ENCODE measurements at regions not wholly inside any gene's neighbourhood (a gene's known extent, or its start where the extent isn't known, plus 50 kb on each side); places are given as distances from the start of the nearest gene placed in this dataset.

GRCh38 chr6:22021966-22022365, 274.9 kb downstream of the PRL start:
- H3K79me1 ChIP-seq (ENCODE audit: low read depth in 1 of 2, low read length in 2 of 2), result no peaks in the 10 kb centered on the region
- peaks cover 5% of the 10 kb centered on the region for H3K9me3 ChIP-seq (ENCODE audit: control insufficient read depth, insufficient read depth, low read length)
- H3K18ac ChIP-seq (ENCODE audit: low read depth, low read length), result no peak overlapping the region
- no peak overlapping the region for H4K5ac ChIP-seq (ENCODE audit: low read depth, low read length)
- WGBS, 2 experiments (ENCODE audit: extremely low coverage in 2 of 2, insufficient read length in 1 of 2), result no CpG with 5 or more reads among the region's 1 CpG
- no peak overlapping the region for H2AK9ac ChIP-seq (replicated peaks; ENCODE audit: low read depth, low read length, poor library complexity)
- H2AK5ac ChIP-seq (ENCODE audit: low read depth, low read length), result no peak overlapping the region
- ChIA-PET CTCF (no interaction called here), POLR2A (ENCODE audit: unreplicated experiment) (no interaction called here)
- no peak overlapping the region for H2AFZ ChIP-seq (replicated peaks; ENCODE audit: low read length, poor library complexity)
- TF ChIP-seq RCOR1 (IDR thresholded peaks at IDR 0.05; ENCODE audit: insufficient replicate concordance, low read length), result no peak
- TF ChIP-seq MAFK (IDR thresholded peaks at IDR 0.05; ENCODE audit: low read depth, low read length), result no peak
- TF ChIP-seq CEBPB (IDR thresholded peaks at IDR 0.05; ENCODE audit: low read depth, low read length), result no peak
- no peak for TF ChIP-seq MAZ (IDR thresholded peaks at IDR 0.05; ENCODE audit: borderline replicate concordance, low read depth, low read length)
- no peak for TF ChIP-seq FOS (IDR thresholded peaks at IDR 0.05; ENCODE audit: low read depth, low read length)
- TF ChIP-seq SMC3 (IDR thresholded peaks at IDR 0.05; ENCODE audit: low read depth, low read length), result no peak
- no peak for TF ChIP-seq RAD21 (IDR thresholded peaks at IDR 0.05; ENCODE audit: low read length)
- no peak for TF ChIP-seq CHD1 (IDR thresholded peaks at IDR 0.05; ENCODE audit: low read depth, low read length)
- no peak for TF ChIP-seq ELK1 (IDR thresholded peaks at IDR 0.05; ENCODE audit: borderline replicate concordance, low read depth, low read length)
- TF ChIP-seq, protein P1, sequence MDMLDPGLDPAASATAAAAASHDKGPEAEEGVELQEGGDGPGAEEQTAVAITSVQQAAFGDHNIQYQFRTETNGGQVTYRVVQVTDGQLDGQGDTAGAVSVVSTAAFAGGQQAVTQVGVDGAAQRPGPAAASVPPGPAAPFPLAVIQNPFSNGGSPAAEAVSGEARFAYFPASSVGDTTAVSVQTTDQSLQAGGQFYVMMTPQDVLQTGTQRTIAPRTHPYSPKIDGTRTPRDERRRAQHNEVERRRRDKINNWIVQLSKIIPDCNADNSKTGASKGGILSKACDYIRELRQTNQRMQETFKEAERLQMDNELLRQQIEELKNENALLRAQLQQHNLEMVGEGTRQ (IDR thresholded peaks at IDR 0.05; ENCODE audit: low read depth, low read length), result no peak
- no peak for TF ChIP-seq NFE2L2 (IDR thresholded peaks at IDR 0.05; ENCODE audit: low read depth, low read length)
- TF ChIP-seq POLR2A (IDR thresholded peaks at IDR 0.05; ENCODE audit: low read depth, low read length), result no peak
- TF ChIP-seq MXI1 (IDR thresholded peaks at IDR 0.05; ENCODE audit: borderline replicate concordance, low read depth, low read length), result no peak
- no peak for TF ChIP-seq RFX5 (IDR thresholded peaks at IDR 0.05; ENCODE audit: low read depth, low read length)
- no peak for TF ChIP-seq CTCF (conservative IDR thresholded peaks at IDR 0.05; ENCODE audit: low read depth, low read length)
- no peak overlapping the region for H3K4me3 ChIP-seq (ENCODE audit: insufficient read depth, low read depth, low read length)
- H2BK120ac ChIP-seq (ENCODE audit: low read depth, low read length), result no peak overlapping the region
- dilution Hi-C loops (cut with HindIII; ENCODE audit: low sequenced_read_pairs, unreplicated experiment), result no loop called here
- no peak overlapping the region for H4K8ac ChIP-seq (ENCODE audit: low read depth in 2 of 2, low read length in 2 of 2)
- H4K91ac ChIP-seq (ENCODE audit: insufficient read depth, low read depth, low read length), result no peak overlapping the region
- peaks cover 9% of the 10 kb centered on the region for H3K4me1 ChIP-seq (ENCODE audit: control insufficient read depth, insufficient read depth, low read length)
- no peak overlapping the region for H2BK5ac ChIP-seq (ENCODE audit: low read depth, low read length, poor library complexity, severe bottlenecking)
- no peak overlapping the region for H2BK20ac ChIP-seq (ENCODE audit: low read depth, low read length)
- intact Hi-C loops (cut with micrococcal nuclease), result no loop called here
- in situ Hi-C loops (cut with MboI; ENCODE audit: low sequenced_read_pairs), result no loop called here
- H3K27ac ChIP-seq (ENCODE audit: insufficient read depth, low read length), result no peak overlapping the region
- no peak overlapping the region for H3K14ac ChIP-seq (replicated peaks; ENCODE audit: low read depth, low read length)
- no peak overlapping the region for H3K56ac ChIP-seq (ENCODE audit: extremely low read depth, insufficient read depth, low read length)
- no peak overlapping the region; the same call in 1 of the 2 replicates for H3K4ac ChIP-seq (ENCODE audit: low read depth, low read length)
- BruUV-seq (replicated peaks), result no TSS peak
- no peaks in the 10 kb centered on the region for H3K27me3 ChIP-seq (ENCODE audit: control insufficient read depth, insufficient read depth, low read length)
- H3K9me1 ChIP-seq (ENCODE audit: insufficient read depth, low read length), result no peaks in the 10 kb centered on the region
- no peak overlapping the region for H3K9ac ChIP-seq (ENCODE audit: low read depth, low read length)
- H2BK15ac ChIP-seq (ENCODE audit: low read depth, low read length), result no peak overlapping the region
- ATAC-seq (ENCODE audit: low read depth), result no peak
- no peak overlapping the region for H3K4me2 ChIP-seq (ENCODE audit: low read depth, low read length)
- no peak for DNase-seq
- H4K20me1 ChIP-seq (ENCODE audit: insufficient read depth, low read length), result no peaks in the 10 kb centered on the region
- H3K23ac ChIP-seq (ENCODE audit: low read depth, low read length), result no peak overlapping the region
- H3K36me3 ChIP-seq (ENCODE audit: control insufficient read depth, insufficient read depth, low read length), result peaks cover 9% of the 10 kb centered on the region; the same call in 1 of the 2 replicates
